GM12878 (cell line): ENCODE measurements at regions not wholly inside any gene's neighbourhood (a gene's known extent, or its start where the extent isn't known, plus 50 kb on each side); places are given as distances from the start of the nearest gene placed in this dataset.

Source experiments
- ATAC-seq: fragments of 200-7000 bp; cut with Tn5 transposase; 3 replicates; pipeline ENCODE4 v1.9.1; 2020; ENCODE audit warnings: mild to moderate bottlenecking, moderate library complexity
- BruUV-seq: library from RNA; stranded (reverse); fragments of 400-500 nt; replicated peaks from 2 replicates; lab custom pipeline; 2021; lab: Mats Ljungman, UMichigan
- CTCF ChIA-PET: fragments of 300-600 bp; sonication (Branson Sonifier 250); formaldehyde crosslinking; extraction: SDS; loops from one replicate; lab custom pipeline; 2021; ENCODE audit warnings: inconsistent platforms; lab: Yijun Ruan, JAX
- POLR2A ChIA-PET: fragments of 350-600 bp; formaldehyde crosslinking; extraction: SDS; loops from one replicate; lab custom pipeline; 2021; ENCODE audit warnings: inconsistent platforms; lab: Charles Lee
- RAD21 ChIA-PET: fragments of 300-600 bp; sonication (Branson Sonifier 250); formaldehyde crosslinking; loops from one replicate; lab custom pipeline; 2023; ENCODE audit warnings: antibody characterized with exemption; ENCODE audit not compliant: unreplicated experiment; lab: Charles Lee
- SMC1A ChIA-PET: fragments of 300-600 bp; sonication (Branson Sonifier 250); formaldehyde crosslinking; loops from one replicate; lab custom pipeline; 2023; ENCODE audit not compliant: unreplicated experiment, uncharacterized antibody; lab: Charles Lee
- DNase-seq: peaks from one replicate; pipeline ENCODE4 v3.0.0-alpha.2; 2011; ENCODE audit warnings: low read depth, low spot score
- FAIRE-seq: peaks from 3 replicates; lab custom pipeline; 2011; peaks lifted over from hg19 to GRCh38; lab: Jason Lieb, UNC
- H2AFZ ChIP-seq: 2 replicates; pipeline ENCODE4 v1.6.0; 2011; ENCODE audit warnings: low read depth, low read length, control low read depth; ENCODE audit not compliant: control insufficient read depth
- H3K27ac ChIP-seq: 2 replicates; pipeline ENCODE4 v1.5.1; 2011; ENCODE audit warnings: control low read depth; ENCODE audit not compliant: control insufficient read depth, insufficient read depth
- H3K27me3 ChIP-seq, 2 experiments: replicated peaks in 1 of 2; 2 replicates each; pipeline versions ENCODE4 v1.6.0 to v1.6.1; 2011; ENCODE audit warnings: low read length in 1 of 2; ENCODE audit not compliant: control insufficient read depth in 2 of 2, insufficient read depth in 2 of 2
- H3K36me3 ChIP-seq, 2 experiments: 2 replicates each; pipeline ENCODE4 v1.5.1; 2011; ENCODE audit warnings: low read length in 1 of 2; ENCODE audit not compliant: control insufficient read depth in 2 of 2, insufficient read depth in 2 of 2
- H3K4me1 ChIP-seq: 2 replicates; pipeline ENCODE4 v1.6.1; 2011; ENCODE audit warnings: mild to moderate bottlenecking, low read length, moderate library complexity, mixed read lengths; ENCODE audit not compliant: control insufficient read depth, insufficient read depth
- H3K4me2 ChIP-seq: 2 replicates; pipeline ENCODE4 v1.6.0; 2011; ENCODE audit warnings: control low read depth; ENCODE audit not compliant: control insufficient read depth, insufficient read depth
- H3K4me3 ChIP-seq: fragments of 200-600 bp; sonication (generic); 2 replicates; pipeline ENCODE4 v1.5.1; 2016
- H3K79me2 ChIP-seq: 2 replicates; pipeline ENCODE4 v1.6.0; 2011; ENCODE audit warnings: low read length; ENCODE audit not compliant: control insufficient read depth, insufficient read depth
- H3K9ac ChIP-seq: 2 replicates; pipeline ENCODE4 v1.8.0; 2011; ENCODE audit warnings: low read length, control low read depth, mixed read lengths; ENCODE audit not compliant: control insufficient read depth, insufficient read depth
- H3K9me3 ChIP-seq: replicated peaks from 3 replicates; pipeline ENCODE4 v1.5.1; 2011; ENCODE audit warnings: mild to moderate bottlenecking, low read length; ENCODE audit not compliant: control insufficient read depth, insufficient read depth
- H4K20me1 ChIP-seq: 2 replicates; pipeline ENCODE4 v1.6.0; 2011; ENCODE audit not compliant: control insufficient read depth, insufficient read depth
- ATF7 ChIP-seq: fragments of 450-650 bp; IDR thresholded peaks from 2 replicates; pipeline ENCODE4 v1.6.1; 2016; ENCODE audit warnings: low read depth, mild to moderate bottlenecking
- BCL11A ChIP-seq: IDR thresholded peaks from 2 replicates; pipeline ENCODE4 v1.6.1; 2011; ENCODE audit warnings: low read depth, low read length
- CREB1 ChIP-seq: IDR thresholded peaks from 2 replicates; pipeline ENCODE4 v1.6.1; 2012; ENCODE audit warnings: low read depth, mild to moderate bottlenecking, inconsistent platforms
- DPF2 ChIP-seq: fragments of 450-650 bp; IDR thresholded peaks from 2 replicates; pipeline ENCODE4 v1.6.1; 2017; ENCODE audit warnings: mild to moderate bottlenecking
- EED ChIP-seq: sonication (generic); IDR thresholded peaks from 2 replicates; pipeline ENCODE4 v1.6.1; 2016; ENCODE audit warnings: antibody characterized with exemption, low read depth
- EP300 ChIP-seq, 2 experiments: fragments of 150-350 bp in 1 of 2; IDR thresholded peaks; 2 replicates each; pipeline ENCODE4 v1.6.1; 2011 to 2012; ENCODE audit warnings: low read depth in 2 of 2, low read length in 2 of 2, borderline replicate concordance in 1 of 2, improper control_type of control experiment in 1 of 2, inconsistent platforms in 1 of 2; ENCODE audit not compliant: control insufficient read depth in 1 of 2
- GABPA ChIP-seq: IDR thresholded peaks from 2 replicates; pipeline ENCODE4 v1.6.1; 2014; ENCODE audit warnings: antibody characterized with exemption, low read depth, mild to moderate bottlenecking, inconsistent platforms
- IKZF1 ChIP-seq: fragments of 450-650 bp; conservative IDR thresholded peaks from 2 replicates; pipeline ENCODE4 v1.6.1; 2017; ENCODE audit warnings: antibody characterized with exemption, mild to moderate bottlenecking
- IKZF2 ChIP-seq, 2 experiments: fragments of 450-650 bp; IDR thresholded peaks; 2 replicates each; pipeline ENCODE4 v1.6.1; 2017; ENCODE audit warnings: mild to moderate bottlenecking in 2 of 2, moderate library complexity in 2 of 2
- PAX5 ChIP-seq: IDR thresholded peaks from 2 replicates; pipeline ENCODE4 v1.6.1; 2011; ENCODE audit warnings: low read depth, low read length, borderline replicate concordance
- POLR2AphosphoS5 ChIP-seq: IDR thresholded peaks from 2 replicates; pipeline ENCODE4 v1.6.1; 2011; ENCODE audit warnings: mild to moderate bottlenecking, low read length, inconsistent platforms
- RELA ChIP-seq: fragments of 450-650 bp; IDR thresholded peaks from 2 replicates; pipeline ENCODE4 v1.8.0; 2014; ENCODE audit warnings: borderline replicate concordance; ENCODE audit not compliant: partially characterized antibody
- SPI1 ChIP-seq: IDR thresholded peaks from 2 replicates; pipeline ENCODE4 v1.6.1; 2011; ENCODE audit warnings: low read depth, mild to moderate bottlenecking, low read length, moderate library complexity, borderline replicate concordance; ENCODE audit not compliant: insufficient read depth
- SRF ChIP-seq, 2 experiments: IDR thresholded peaks; 2 replicates each; pipeline ENCODE4 v1.6.1; 2011; ENCODE audit warnings: low read depth in 2 of 2, low read length in 2 of 2, mild to moderate bottlenecking in 1 of 2, moderate library complexity in 1 of 2
- WGBS: methylation state at CpG from one replicate; pipeline ENCODE4 v1.1.6; 2016; ENCODE audit warnings: low lambda C conversion rate; ENCODE audit not compliant: insufficient replicate concordance, insufficient coverage; ENCODE audit errors: missing lambda C conversion rate; 5-methylcytosine and 5-hydroxymethylcytosine counted together
- in situ Hi-C: fragments of 300-500 bp; cut with MboI; formaldehyde crosslinking; loops from 9 replicates; pipeline ENCODE4 v1.14.3; 2018; ENCODE audit warnings: mixed read lengths
- intact Hi-C: fragments of 100-400 bp; cut with micrococcal nuclease; formaldehyde crosslinking; loops from one replicate; pipeline ENCODE4 v1.14.2; 2022; ENCODE audit not compliant: unreplicated experiment
- TF ChIP-seq, protein P1 (sequence below): fragments of 450-650 bp; IDR thresholded peaks from 2 replicates; pipeline ENCODE4 v1.6.1; 2018; ENCODE audit warnings: borderline replicate concordance, mild to moderate bottlenecking; ENCODE audit not compliant: partially characterized antibody
- TF ChIP-seq, protein P2 (sequence below), 3 experiments: IDR thresholded peaks in 2 of 3; conservative IDR thresholded peaks in 1 of 3; 2 replicates each; pipeline ENCODE4 v1.5.1; 2011; ENCODE audit warnings: low read depth in 3 of 3, low read length in 3 of 3, mild to moderate bottlenecking in 3 of 3, control low read depth in 2 of 3, moderate library complexity in 2 of 3, inconsistent platforms in 1 of 3, mixed read lengths in 1 of 3; ENCODE audit not compliant: control insufficient read depth in 2 of 3, insufficient read depth in 1 of 3; ENCODE audit errors: extremely low read depth in 1 of 3

DNA sequence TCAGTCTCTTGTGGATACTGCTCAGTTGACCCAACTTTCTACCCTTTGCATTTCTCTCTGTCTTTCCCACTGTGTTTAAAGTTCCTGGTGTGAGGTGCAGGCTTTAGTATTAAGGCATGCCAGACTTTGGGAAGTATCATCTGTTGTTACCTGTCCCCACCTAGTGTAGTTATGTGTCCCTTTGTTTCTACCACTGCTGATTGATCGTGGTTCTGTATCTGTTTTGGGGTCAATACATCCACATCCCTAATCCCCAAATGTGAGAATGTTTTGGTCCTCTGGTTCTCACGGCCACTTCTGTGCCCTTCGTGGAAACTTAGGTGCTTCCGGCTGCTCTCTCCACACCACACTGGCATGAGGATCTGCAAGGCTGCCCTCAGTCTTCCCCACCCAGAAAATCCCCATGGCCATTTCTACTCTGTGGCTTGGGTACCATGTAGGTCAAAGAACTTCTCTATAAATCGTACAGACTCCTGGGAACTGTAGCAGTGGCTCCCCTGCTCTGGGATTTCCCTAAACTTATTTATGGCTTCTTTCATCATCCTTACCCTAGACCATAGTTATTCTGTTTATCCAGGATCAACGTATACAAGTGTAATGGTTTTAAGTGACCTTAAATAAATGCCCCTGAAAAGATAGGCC lies 443.2 kb downstream of the XYLT1 start:
- FAIRE-seq (no peak), ATAC-seq (peak; percentile 85), DNase-seq (peak; percentile 83)
- Histone ChIP-seq H3K79me2 (no peaks in the 10 kb centered on the region; the same call in 1 of the 2 replicates), H3K27ac (peak overlapping the region; percentile 96), H3K36me3 (no peaks in the 10 kb centered on the region), H3K27me3 (no peaks in the 10 kb centered on the region), H3K9me3 (peaks cover 10% of the 10 kb centered on the region), H3K9ac (peak overlapping the region; percentile 57), H4K20me1 (no peaks in the 10 kb centered on the region), H3K4me3 (peak overlapping the region; percentile 13; the same call in 1 of the 2 replicates), H3K4me2 (peak overlapping the region; percentile 95), H2AFZ (peak overlapping the region; percentile 30), H3K4me1 (peaks cover 37% of the 10 kb centered on the region)
- ChIA-PET CTCF (interaction anchor here (0.8 to 1.9 kb wide), 5 partner anchors 11 to 440 kb away, joined by 3 to 16 read pairs (median 5); no protein-coding TSS in a partner anchor), RAD21 (interaction anchor here (0.9 to 6.6 kb wide), 12 partner anchors 11 to 350 kb away, joined by 3 to 101 read pairs (median 4); no protein-coding TSS in a partner anchor), POLR2A (interaction anchor here (0.8 to 3.6 kb wide), 4 partner anchors 9 to 43 kb away, joined by 3 to 27 read pairs (median 8); no protein-coding TSS in a partner anchor), SMC1A (interaction anchor here (0.8 to 10.5 kb wide), 17 partner anchors 10 to 350 kb away, joined by 3 to 179 read pairs (median 4); no protein-coding TSS in a partner anchor)
- in situ Hi-C loops, result no loop called here
- BruUV-seq, result no TSS peak
- WGBS, result 9% methylated on average over 6 of the region's 6 CpGs
- intact Hi-C loops, result loop anchor here (1.0 to 5.0 kb wide), 4 partner anchors 41 to 275 kb away; no protein-coding TSS in a partner anchor
- TF ChIP-seq BCL11A (peak; percentile 69), EED (peak; percentile 77), CREB1 (0 out of 2 replicates have a peak, but pooled peaks have one; percentile 38), IKZF2 (IDR thresholded peaks at IDR 0.05) (peak; percentile 66 to 74), SPI1 (0 out of 2 replicates have a peak, but pooled peaks have one; percentile 9), POLR2AphosphoS5 (peak; percentile 44; the same call in 1 of the 2 replicates), ATF7 (peak; percentile 71), PAX5 (peak; percentile 87), RELA (peak; percentile 83), GABPA (no peak), DPF2 (peak; percentile 40; the same call in 1 of the 2 replicates), SRF (IDR thresholded peaks at IDR 0.05; ENCODE audit: low read depth in 2 of 2, low read length in 2 of 2) (no peak), IKZF1 (peak; percentile 83), EP300 (IDR thresholded peaks at IDR 0.05; ENCODE audit: borderline replicate concordance in 1 of 2, control insufficient read depth in 1 of 2, low read depth in 2 of 2, low read length in 2 of 2) (peak in 1 of 2 experiments; percentile 77; a peak in 1 of 4 replicates)
- TF ChIP-seq, protein P1, sequence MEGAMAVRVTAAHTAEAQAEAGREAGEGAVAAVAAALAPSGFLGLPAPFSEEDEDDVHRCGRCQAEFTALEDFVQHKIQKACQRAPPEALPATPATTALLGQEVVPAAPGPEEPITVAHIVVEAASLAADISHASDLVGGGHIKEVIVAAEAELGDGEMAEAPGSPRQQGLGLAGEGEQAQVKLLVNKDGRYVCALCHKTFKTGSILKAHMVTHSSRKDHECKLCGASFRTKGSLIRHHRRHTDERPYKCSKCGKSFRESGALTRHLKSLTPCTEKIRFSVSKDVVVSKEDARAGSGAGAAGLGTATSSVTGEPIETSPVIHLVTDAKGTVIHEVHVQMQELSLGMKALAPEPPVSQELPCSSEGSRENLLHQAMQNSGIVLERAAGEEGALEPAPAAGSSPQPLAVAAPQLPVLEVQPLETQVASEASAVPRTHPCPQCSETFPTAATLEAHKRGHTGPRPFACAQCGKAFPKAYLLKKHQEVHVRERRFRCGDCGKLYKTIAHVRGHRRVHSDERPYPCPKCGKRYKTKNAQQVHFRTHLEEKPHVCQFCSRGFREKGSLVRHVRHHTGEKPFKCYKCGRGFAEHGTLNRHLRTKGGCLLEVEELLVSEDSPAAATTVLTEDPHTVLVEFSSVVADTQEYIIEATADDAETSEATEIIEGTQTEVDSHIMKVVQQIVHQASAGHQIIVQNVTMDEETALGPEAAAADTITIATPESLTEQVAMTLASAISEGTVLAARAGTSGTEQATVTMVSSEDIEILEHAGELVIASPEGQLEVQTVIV, result no peak
- TF ChIP-seq, protein P2, sequence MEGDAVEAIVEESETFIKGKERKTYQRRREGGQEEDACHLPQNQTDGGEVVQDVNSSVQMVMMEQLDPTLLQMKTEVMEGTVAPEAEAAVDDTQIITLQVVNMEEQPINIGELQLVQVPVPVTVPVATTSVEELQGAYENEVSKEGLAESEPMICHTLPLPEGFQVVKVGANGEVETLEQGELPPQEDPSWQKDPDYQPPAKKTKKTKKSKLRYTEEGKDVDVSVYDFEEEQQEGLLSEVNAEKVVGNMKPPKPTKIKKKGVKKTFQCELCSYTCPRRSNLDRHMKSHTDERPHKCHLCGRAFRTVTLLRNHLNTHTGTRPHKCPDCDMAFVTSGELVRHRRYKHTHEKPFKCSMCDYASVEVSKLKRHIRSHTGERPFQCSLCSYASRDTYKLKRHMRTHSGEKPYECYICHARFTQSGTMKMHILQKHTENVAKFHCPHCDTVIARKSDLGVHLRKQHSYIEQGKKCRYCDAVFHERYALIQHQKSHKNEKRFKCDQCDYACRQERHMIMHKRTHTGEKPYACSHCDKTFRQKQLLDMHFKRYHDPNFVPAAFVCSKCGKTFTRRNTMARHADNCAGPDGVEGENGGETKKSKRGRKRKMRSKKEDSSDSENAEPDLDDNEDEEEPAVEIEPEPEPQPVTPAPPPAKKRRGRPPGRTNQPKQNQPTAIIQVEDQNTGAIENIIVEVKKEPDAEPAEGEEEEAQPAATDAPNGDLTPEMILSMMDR (IDR thresholded peaks at IDR 0.05 in 2 of 3, conservative IDR thresholded peaks at IDR 0.05 in 1 of 3; ENCODE audit: control insufficient read depth in 2 of 3, extremely low read depth in 1 of 3, insufficient read depth in 1 of 3, low read depth in 3 of 3, low read length in 3 of 3), result 0 out of 6 replicates have a peak, but pooled peaks of 1 of the 3 experiments have one; percentile 2
